Body of pancreas (tissue), 4 donors: ENCODE measurements at regions not wholly inside any gene's neighbourhood (a gene's known extent, or its start where the extent isn't known, plus 50 kb on each side); places are given as distances from the start of the nearest gene placed in this dataset.
"Not testable (repeated sequence)": the region's sequence is repeated elsewhere in the genome, so short reads cannot be mapped to it uniquely, and the experiment has no call there.

ENCODE experiments used
- ATAC-seq: fragments of 150-250 bp; one replicate; pipeline ENCODE4 v1.9.1; 2016
- DNase-seq, 4 donors: peaks; one replicate each; pipeline ENCODE4 v3.0.0-alpha.2; 2019
- H3K27ac ChIP-seq, 4 donors: fragments of 200-600 bp; sonication (generic); 1 replicate in 3 of 4; 2 replicates in 1 of 4; pipeline versions ENCODE4 v1.5.1 to v1.6.1; 2016 to 2019; ENCODE audit warnings: mild to moderate bottlenecking in 1 of 4, mixed read lengths in 1 of 4, moderate library complexity in 1 of 4
- H3K27me3 ChIP-seq, 2 donors: fragments of 200-600 bp; sonication (generic); one replicate each; pipeline ENCODE4 v1.6.0; 2016; ENCODE audit warnings: mild to moderate bottlenecking in 1 of 2
- H3K36me3 ChIP-seq, 2 donors: fragments of 200-600 bp; sonication (generic); replicated peaks in 1 of 2; 2 replicates each; pipeline ENCODE4 v1.5.1; 2016; ENCODE audit warnings: low read depth in 2 of 2; ENCODE audit not compliant: insufficient read depth in 1 of 2
- H3K4me1 ChIP-seq: fragments of 200-600 bp; sonication (generic); one replicate; pipeline ENCODE4 v1.6.0; 2016
- H3K4me3 ChIP-seq, 2 donors: fragments of 200-600 bp; sonication (generic); 1 replicate in 1 of 2; 2 replicates in 1 of 2; pipeline ENCODE4 v1.5.1; 2016 to 2019
- H3K9me3 ChIP-seq, 3 donors: fragments of 200-600 bp; sonication (generic); 1 replicate in 2 of 3; 2 replicates in 1 of 3; pipeline ENCODE4 v1.5.1; 2016
- POLR2A ChIP-seq, 3 donors: fragments of 450-650 bp; IDR thresholded peaks; one replicate each; pipeline ENCODE4 v1.6.1; 2016; ENCODE audit warnings: antibody characterized with exemption in 3 of 3, mild to moderate bottlenecking in 2 of 3
- WGBS, 2 donors: methylation state at CpG; one replicate each; pipeline ENCODE4 v1.1.5; 2017; 5-methylcytosine and 5-hydroxymethylcytosine counted together
- intact Hi-C: fragments of 100-400 bp; cut with DNase I; formaldehyde crosslinking; loops from one replicate; pipeline ENCODE4 v1.15.1; 2023
- TF ChIP-seq, protein P1 (sequence below), 7 experiments: fragments of 450-650 bp in 4 of 7; fragments of 200-600 bp in 3 of 7; sonication (generic) in 3 of 7; IDR thresholded peaks; one replicate each; pipeline ENCODE4 v1.5.1; 2016 to 2019; ENCODE audit warnings: antibody characterized with exemption in 7 of 7

GRCh38 chr2:5021136-5021535 lies 671.0 kb upstream of the SOX11 start:
- 15 to 26% methylated on average over 2 of the region's 2 CpGs for WGBS, 2 donors
- Histone ChIP-seq H3K4me3 (no peak overlapping the region), H3K27ac (no peak overlapping the region), H3K4me1 (no peaks in the 10 kb centered on the region), H3K27me3 (no peaks in the 10 kb centered on the region), H3K36me3 (no peaks in the 10 kb centered on the region), H3K9me3 (no peaks in the 10 kb centered on the region)
- ATAC-seq (no peak), DNase-seq (no peak)
- intact Hi-C loops: no loop called here
- TF ChIP-seq, protein P1, sequence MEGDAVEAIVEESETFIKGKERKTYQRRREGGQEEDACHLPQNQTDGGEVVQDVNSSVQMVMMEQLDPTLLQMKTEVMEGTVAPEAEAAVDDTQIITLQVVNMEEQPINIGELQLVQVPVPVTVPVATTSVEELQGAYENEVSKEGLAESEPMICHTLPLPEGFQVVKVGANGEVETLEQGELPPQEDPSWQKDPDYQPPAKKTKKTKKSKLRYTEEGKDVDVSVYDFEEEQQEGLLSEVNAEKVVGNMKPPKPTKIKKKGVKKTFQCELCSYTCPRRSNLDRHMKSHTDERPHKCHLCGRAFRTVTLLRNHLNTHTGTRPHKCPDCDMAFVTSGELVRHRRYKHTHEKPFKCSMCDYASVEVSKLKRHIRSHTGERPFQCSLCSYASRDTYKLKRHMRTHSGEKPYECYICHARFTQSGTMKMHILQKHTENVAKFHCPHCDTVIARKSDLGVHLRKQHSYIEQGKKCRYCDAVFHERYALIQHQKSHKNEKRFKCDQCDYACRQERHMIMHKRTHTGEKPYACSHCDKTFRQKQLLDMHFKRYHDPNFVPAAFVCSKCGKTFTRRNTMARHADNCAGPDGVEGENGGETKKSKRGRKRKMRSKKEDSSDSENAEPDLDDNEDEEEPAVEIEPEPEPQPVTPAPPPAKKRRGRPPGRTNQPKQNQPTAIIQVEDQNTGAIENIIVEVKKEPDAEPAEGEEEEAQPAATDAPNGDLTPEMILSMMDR (IDR thresholded peaks at IDR 0.05): no peak
- TF ChIP-seq POLR2A (IDR thresholded peaks at IDR 0.05): no peak

GRCh38 chr2:5022061-5022460 lies 670.1 kb upstream of the SOX11 start:
- Histone ChIP-seq H3K9me3 (no peaks in the 10 kb centered on the region), H3K27me3 (no peaks in the 10 kb centered on the region), H3K27ac (no peak overlapping the region), H3K4me1 (no peaks in the 10 kb centered on the region), H3K36me3 (no peaks in the 10 kb centered on the region), H3K4me3 (no peak overlapping the region)
- TF ChIP-seq POLR2A (IDR thresholded peaks at IDR 0.05): no peak
- TF ChIP-seq, protein P1 (IDR thresholded peaks at IDR 0.05): no peak
- 93% methylated on average over 3 of the region's 3 CpGs for WGBS, 2 donors
- intact Hi-C loops: no loop called here
- ATAC-seq: no peak
- no peak for DNase-seq

DNA sequence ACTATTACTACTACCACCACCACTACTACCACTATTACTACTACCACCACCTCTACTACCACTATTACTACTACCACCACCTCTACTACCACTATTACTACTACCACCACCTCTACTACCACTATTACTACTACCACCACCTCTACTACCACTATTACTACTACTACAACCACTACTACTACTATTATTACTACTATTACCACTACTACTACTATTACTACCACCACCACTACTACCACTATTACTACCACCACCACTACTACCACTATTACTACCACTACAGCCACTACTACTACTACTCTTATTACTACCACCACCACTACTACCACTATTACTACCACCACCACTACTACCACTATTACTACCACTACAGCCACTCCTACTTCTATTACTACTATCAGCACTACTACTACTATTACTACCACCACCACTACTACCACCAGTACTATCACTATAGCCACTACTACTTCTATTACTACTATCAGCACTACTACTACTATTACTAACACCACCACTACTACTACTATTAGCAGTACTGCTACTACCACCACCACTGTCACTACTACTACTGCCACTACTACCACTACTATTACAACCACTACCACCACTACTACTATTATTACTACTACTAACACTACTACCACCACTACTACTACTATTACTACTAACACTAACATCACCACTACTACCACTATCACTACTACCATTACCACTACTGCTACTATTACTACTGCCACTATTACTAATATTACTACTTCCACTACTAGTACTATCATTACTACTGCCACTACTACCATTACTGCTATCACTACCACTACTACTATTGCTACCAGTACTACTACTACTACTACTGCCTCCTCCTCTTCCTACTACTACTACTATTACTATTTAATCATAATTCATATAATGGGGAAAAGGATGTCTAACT lies 669.2 kb upstream of the SOX11 start:
- H3K36me3 ChIP-seq, H3K27ac ChIP-seq, H3K4me1 ChIP-seq, H3K27me3 ChIP-seq, intact Hi-C loops, H3K4me3 ChIP-seq, ATAC-seq, H3K9me3 ChIP-seq, DNase-seq: not testable (repeated sequence)

GRCh38 chr2:5026571-5027234 lies 665.5 kb upstream of the SOX11 start:
- no peak for ATAC-seq
- no peaks in the 10 kb centered on the region for H3K27me3 ChIP-seq
- no peak for TF ChIP-seq POLR2A (IDR thresholded peaks at IDR 0.05)
- TF ChIP-seq, protein P1 (IDR thresholded peaks at IDR 0.05): no peak
- DNase-seq: no peak
- H3K9me3 ChIP-seq: no peaks in the 10 kb centered on the region
- no peak overlapping the region for H3K4me3 ChIP-seq
- 70 to 77% methylated on average over 9 of the region's 9 CpGs for WGBS, 2 donors
- no peaks in the 10 kb centered on the region for H3K4me1 ChIP-seq
- intact Hi-C loops: no loop called here
- H3K27ac ChIP-seq: no peak overlapping the region
- no peaks in the 10 kb centered on the region for H3K36me3 ChIP-seq

- WGBS, 2 donors: 77 to 79% methylated on average over 6 of the region's 6 CpGs
- TF ChIP-seq, protein P1 (IDR thresholded peaks at IDR 0.05): no peak
- TF ChIP-seq POLR2A (IDR thresholded peaks at IDR 0.05): no peak
- no peaks in the 10 kb centered on the region for H3K4me1 ChIP-seq
- no peak for DNase-seq
- no peak overlapping the region for H3K4me3 ChIP-seq
- H3K27ac ChIP-seq: no peak overlapping the region
- intact Hi-C loops: no loop called here
- no peak for ATAC-seq
- H3K9me3 ChIP-seq: no peaks in the 10 kb centered on the region
- H3K27me3 ChIP-seq: no peaks in the 10 kb centered on the region
- H3K36me3 ChIP-seq: no peaks in the 10 kb centered on the region
These were observed 657.1 kb upstream of the SOX11 start for GRCh38 chr2:5035057-5035488.
